K562 (cell line): ENCODE measurements at regions not wholly inside any gene's neighbourhood (a gene's known extent, or its start where the extent isn't known, plus 50 kb on each side); places are given as distances from the start of the nearest gene placed in this dataset.

Source experiments
- ATAC-seq: fragments of 200-7000 bp; cut with Tn5 transposase; 3 replicates; pipeline ENCODE4 v1.9.1; 2020; ENCODE audit warnings: moderate library complexity
- BruUV-seq: library from RNA; stranded (reverse); fragments of 400-500 nt; replicated peaks from 2 replicates; lab custom pipeline; 2021; lab: Mats Ljungman, UMichigan
- CTCF ChIA-PET: fragments of 300-600 bp; formaldehyde crosslinking; extraction: SDS; loops from one replicate; lab custom pipeline; 2021; ENCODE audit warnings: low intra/inter-chr PET ratio; lab: Yijun Ruan, JAX
- POLR2A ChIA-PET: fragments of 300-600, 350-650 bp; sonication (Branson Sonifier 250); formaldehyde crosslinking; extraction: SDS; loops from one replicate; lab custom pipeline; 2021; ENCODE audit warnings: antibody characterized with exemption, inconsistent platforms; lab: Yijun Ruan, JAX
- DNase-seq, 4 experiments: peaks; one replicate each; pipeline versions ENCODE4 v3.0.0 to v3.0.0-alpha.2; 2011 to 2018; ENCODE audit warnings: low spot score in 3 of 4, mixed read lengths in 3 of 4; ENCODE audit errors: extremely low read depth in 1 of 4
- FAIRE-seq: peaks from 2 replicates; lab custom pipeline; 2011; peaks lifted over from hg19 to GRCh38; lab: Jason Lieb, UNC
- H2AFZ ChIP-seq: 2 replicates; pipeline ENCODE4 v1.6.0; 2011; ENCODE audit warnings: low read depth, low read length, control low read depth, inconsistent platforms
- H3K27ac ChIP-seq: fragments of 200-600 bp; 3 replicates; pipeline ENCODE4 v1.8.0; 2011; ENCODE audit warnings: low read depth, mild to moderate bottlenecking, control low read depth, inconsistent platforms, low read length, moderate library complexity, mixed read lengths; ENCODE audit errors: extremely low read depth
- H3K27me3 ChIP-seq, 2 experiments: fragments of 300-600 bp in 1 of 2; 2 replicates in 1 of 2; 3 replicates in 1 of 2; pipeline versions ENCODE4 v1.6.0 to v1.8.0; 2011; ENCODE audit warnings: inconsistent platforms in 2 of 2, low read length in 2 of 2, mild to moderate bottlenecking in 1 of 2, mixed read lengths in 1 of 2, moderate library complexity in 1 of 2; ENCODE audit not compliant: control insufficient read depth in 2 of 2, insufficient read depth in 2 of 2
- H3K36me3 ChIP-seq: fragments of 300-600 bp; 3 replicates; pipeline ENCODE4 v1.8.0; 2011; ENCODE audit warnings: mild to moderate bottlenecking, low read length, inconsistent platforms; ENCODE audit not compliant: control insufficient read depth, insufficient read depth
- H3K4me1 ChIP-seq, 2 experiments: fragments of 200-600 bp in 1 of 2; replicated peaks in 1 of 2; 2 replicates in 1 of 2; 3 replicates in 1 of 2; pipeline versions ENCODE4 v1.5.1 to v1.8.0; 2011; ENCODE audit warnings: inconsistent platforms in 2 of 2, low read length in 2 of 2, mild to moderate bottlenecking in 1 of 2, mixed read lengths in 1 of 2, moderate library complexity in 1 of 2; ENCODE audit not compliant: control insufficient read depth in 2 of 2, insufficient read depth in 2 of 2
- H3K4me2 ChIP-seq: 2 replicates; pipeline ENCODE4 v1.6.1; 2011; ENCODE audit warnings: low read length, control low read depth, inconsistent platforms, mixed read lengths; ENCODE audit not compliant: insufficient read depth
- H3K4me3 ChIP-seq: fragments of 200-600 bp; sonication (generic), shearing (Covaris generic); 2 replicates; pipeline ENCODE4 v1.5.1; 2016; ENCODE audit warnings: control low read depth, inconsistent platforms
- H3K79me2 ChIP-seq: fragments of 200-600 bp; 3 replicates; pipeline ENCODE4 v1.8.0; 2011; ENCODE audit warnings: low read length, inconsistent platforms; ENCODE audit not compliant: control insufficient read depth, insufficient read depth
- H3K9ac ChIP-seq, 2 experiments: 2 replicates each; pipeline versions ENCODE4 v1.6.0 to v1.6.1; 2011; ENCODE audit warnings: low read depth in 2 of 2, low read length in 2 of 2, control low read depth in 1 of 2, inconsistent platforms in 1 of 2, mild to moderate bottlenecking in 1 of 2, mixed read lengths in 1 of 2; ENCODE audit not compliant: insufficient read depth in 1 of 2
- H3K9me1 ChIP-seq: one replicate; pipeline ENCODE4 v1.6.0; 2011; ENCODE audit warnings: inconsistent platforms, mild to moderate bottlenecking, low read length, moderate library complexity; ENCODE audit not compliant: control insufficient read depth, insufficient read depth
- H3K9me3 ChIP-seq: replicated peaks from 2 replicates; pipeline ENCODE4 v1.5.1; 2011; ENCODE audit warnings: low read depth, low read length, inconsistent platforms; ENCODE audit not compliant: control insufficient read depth, insufficient read depth
- H4K20me1 ChIP-seq: replicated peaks from 2 replicates; pipeline ENCODE4 v1.6.1; 2011; ENCODE audit warnings: low read length, inconsistent platforms, mixed read lengths; ENCODE audit not compliant: control insufficient read depth, insufficient read depth
- ATF4 ChIP-seq: fragments of 450-650 bp; formaldehyde crosslinking; IDR thresholded peaks from 2 replicates; pipeline ENCODE4 v1.4.0; 2022; ENCODE audit warnings: mild to moderate bottlenecking, moderate library complexity
- C11orf30 ChIP-seq: fragments of 450-650 bp; IDR thresholded peaks from 2 replicates; pipeline ENCODE4 v1.6.1; 2016; ENCODE audit warnings: low read depth, mild to moderate bottlenecking
- CEBPG ChIP-seq, 3 experiments: fragments of 200-800 bp in 1 of 3; sonication (Bioruptor generic) in 1 of 3; sonication (generic) in 1 of 3; formaldehyde crosslinking in 1 of 3; IDR thresholded peaks in 2 of 3; conservative IDR thresholded peaks in 1 of 3; 2 replicates each; pipeline versions ENCODE4 v1.6.1 to v1.8.0; 2016 to 2022; ENCODE audit warnings: missing compliant biosample characterization in 2 of 3, missing genetic modification characterization in 2 of 3, mild to moderate bottlenecking in 1 of 3, missing genetic modification reagents in 1 of 3
- HDAC8 ChIP-seq: fragments of 450-650 bp; IDR thresholded peaks from 2 replicates; pipeline ENCODE4 v1.6.1; 2016; ENCODE audit warnings: mild to moderate bottlenecking, missing genetic modification characterization, moderate library complexity, missing compliant biosample characterization
- RERE ChIP-seq: sonication (generic); formaldehyde crosslinking; IDR thresholded peaks from 2 replicates; pipeline ENCODE4 v1.8.0; 2023; ENCODE audit warnings: missing genetic modification reagents, mild to moderate bottlenecking, borderline replicate concordance
- SREBF1 ChIP-seq: fragments of 150-350 bp; IDR thresholded peaks from 2 replicates; pipeline ENCODE4 v1.6.1; 2014; ENCODE audit warnings: antibody characterized with exemption, low read depth, low read length, borderline replicate concordance
- THRA ChIP-seq: fragments of 450-650 bp; IDR thresholded peaks from 2 replicates; pipeline ENCODE4 v1.6.1; 2017; ENCODE audit warnings: mild to moderate bottlenecking, moderate library complexity
- WGBS: fragments of 100-300 bp; shearing (Covaris generic); methylation state at CpG from one replicate; pipeline ENCODE4 v1.1.6; 2016; ENCODE audit warnings: low coverage, mixed read lengths; ENCODE audit not compliant: insufficient coverage; ENCODE audit errors: missing lambda C conversion rate; 5-methylcytosine and 5-hydroxymethylcytosine counted together
- in situ Hi-C: fragments of 300-500 bp; cut with MboI; formaldehyde crosslinking; loops from 4 replicates; pipeline ENCODE4 v1.15.0; 2018; ENCODE audit warnings: inconsistent platforms, mixed read lengths
- intact Hi-C: fragments of 100-400 bp; cut with micrococcal nuclease; formaldehyde crosslinking; loops from 2 replicates; pipeline ENCODE4 v1.14.2; 2022

- H3K9me3 ChIP-seq = no peaks in the 10 kb centered on the region
- no peaks in the 10 kb centered on the region for H3K27me3 ChIP-seq
- no peaks in the 10 kb centered on the region for H3K9me1 ChIP-seq
- no peak overlapping the region for H3K4me3 ChIP-seq
- no peaks in the 10 kb centered on the region for H4K20me1 ChIP-seq
- no peak overlapping the region for H3K4me2 ChIP-seq
- H3K79me2 ChIP-seq = no peaks in the 10 kb centered on the region
- DNase-seq (no peak), ATAC-seq (no peak), FAIRE-seq (no peak)
- intact Hi-C loops (no loop called here), in situ Hi-C loops (no loop called here)
- WGBS = 0% methylated on average over 6 of the region's 6 CpGs
- no peaks in the 10 kb centered on the region for H3K4me1 ChIP-seq
- ChIA-PET POLR2A (no interaction called here), CTCF (no interaction called here)
- H3K27ac ChIP-seq = no peak overlapping the region
- no TSS peak for BruUV-seq
- H2AFZ ChIP-seq = no peak overlapping the region
- TF ChIP-seq CEBPG (CRISPR knock-in tag; IDR thresholded peaks at IDR 0.05) (no peak), CEBPG (tag; conservative IDR thresholded peaks at IDR 0.05 in 1 of 2, IDR thresholded peaks at IDR 0.05 in 1 of 2) (peak in 1 of 2 experiments; percentile 78; a peak in 2 of 4 replicates), ATF4 (CRISPR knock-in tag) (peak; percentile 83), HDAC8 (tag) (no peak)
- H3K9ac ChIP-seq = no peak overlapping the region
- H3K36me3 ChIP-seq = no peaks in the 10 kb centered on the region
Observed at GRCh38 chr9:7346144-7346543, 453.4 kb downstream of the DMAC1 start.

GRCh38 chr9:7342736-7343135 is 456.8 kb downstream of the DMAC1 start:
- DNase-seq = no peak
- no peaks in the 10 kb centered on the region for H3K4me1 ChIP-seq
- intact Hi-C loops (no loop called here), in situ Hi-C loops (no loop called here)
- H2AFZ ChIP-seq = no peak overlapping the region
- no TSS peak for BruUV-seq
- no peaks in the 10 kb centered on the region for H3K36me3 ChIP-seq
- H3K9me1 ChIP-seq = no peaks in the 10 kb centered on the region
- no peak for TF ChIP-seq THRA
- TF ChIP-seq SREBF1 = no peak
- no peak for TF ChIP-seq RERE
- TF ChIP-seq C11orf30 = no peak
- WGBS = 2% methylated on average over 5 of the region's 5 CpGs
- H3K27me3 ChIP-seq = no peaks in the 10 kb centered on the region
- POLR2A ChIA-PET = interaction anchor here (1.0 kb wide), 1 partner anchor 15 kb away, joined by 3 read pairs; no protein-coding TSS in a partner anchor
- CTCF ChIA-PET = no interaction called here
- FAIRE-seq = no peak
- no peaks in the 10 kb centered on the region for H3K79me2 ChIP-seq
- no peak overlapping the region for H3K4me2 ChIP-seq
- ATAC-seq = no peak
- no peak overlapping the region for H3K4me3 ChIP-seq
- no peaks in the 10 kb centered on the region for H4K20me1 ChIP-seq
- no peak overlapping the region for H3K9ac ChIP-seq
- H3K9me3 ChIP-seq = no peaks in the 10 kb centered on the region
- no peak overlapping the region for H3K27ac ChIP-seq
